ENCODE measurements at regions not wholly inside any gene's neighbourhood (a gene's known extent, or its start where the extent isn't known, plus 50 kb on each side); places are given as distances from the start of the nearest gene placed in this dataset.

DNA sequence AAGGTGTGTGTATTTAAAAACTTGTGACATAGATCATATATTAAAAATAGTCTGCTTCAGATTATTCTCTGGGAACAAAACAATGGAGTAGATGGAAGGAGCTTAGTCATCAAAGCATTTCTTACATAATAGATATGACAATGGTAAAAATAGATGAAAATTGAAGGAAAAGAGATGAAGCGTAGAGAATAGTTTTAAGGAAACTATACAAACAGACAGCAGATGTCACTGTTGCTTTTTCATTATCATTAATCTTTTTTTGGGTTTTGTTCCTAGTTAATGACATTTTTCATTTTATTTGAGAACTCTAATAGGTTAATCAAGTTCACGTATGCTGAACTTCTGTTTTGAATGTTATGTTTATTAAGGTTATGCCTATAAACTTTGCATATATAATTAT, 149.2 kb upstream of the FBXO33 start:
- no peak overlapping the region for H4K91ac ChIP-seq (ENCODE audit: insufficient read length, low read depth, low read length)
- H3K4me3 Mint-ChIP-seq, result no peak overlapping the region
- H4K8ac ChIP-seq (replicated peaks; ENCODE audit: insufficient read length, low read depth, low read length), result no peak overlapping the region
- no peak overlapping the region for H3K27ac ChIP-seq (ENCODE audit: insufficient read length, low read depth, low read length)
- no peak overlapping the region for H3K4me2 ChIP-seq (ENCODE audit: insufficient read depth, insufficient read length, low read length)
- TF ChIP-seq, protein P1, sequence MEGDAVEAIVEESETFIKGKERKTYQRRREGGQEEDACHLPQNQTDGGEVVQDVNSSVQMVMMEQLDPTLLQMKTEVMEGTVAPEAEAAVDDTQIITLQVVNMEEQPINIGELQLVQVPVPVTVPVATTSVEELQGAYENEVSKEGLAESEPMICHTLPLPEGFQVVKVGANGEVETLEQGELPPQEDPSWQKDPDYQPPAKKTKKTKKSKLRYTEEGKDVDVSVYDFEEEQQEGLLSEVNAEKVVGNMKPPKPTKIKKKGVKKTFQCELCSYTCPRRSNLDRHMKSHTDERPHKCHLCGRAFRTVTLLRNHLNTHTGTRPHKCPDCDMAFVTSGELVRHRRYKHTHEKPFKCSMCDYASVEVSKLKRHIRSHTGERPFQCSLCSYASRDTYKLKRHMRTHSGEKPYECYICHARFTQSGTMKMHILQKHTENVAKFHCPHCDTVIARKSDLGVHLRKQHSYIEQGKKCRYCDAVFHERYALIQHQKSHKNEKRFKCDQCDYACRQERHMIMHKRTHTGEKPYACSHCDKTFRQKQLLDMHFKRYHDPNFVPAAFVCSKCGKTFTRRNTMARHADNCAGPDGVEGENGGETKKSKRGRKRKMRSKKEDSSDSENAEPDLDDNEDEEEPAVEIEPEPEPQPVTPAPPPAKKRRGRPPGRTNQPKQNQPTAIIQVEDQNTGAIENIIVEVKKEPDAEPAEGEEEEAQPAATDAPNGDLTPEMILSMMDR (conservative IDR thresholded peaks at IDR 0.05), result peak; percentile 68
- peaks cover 5% of the 10 kb centered on the region in 2 experiments; a peak in 4 of 5 replicates for H3K9me3 Mint-ChIP-seq
- no peaks in the 10 kb centered on the region for H3K79me2 ChIP-seq (ENCODE audit: insufficient read depth, low read length)
- no peak overlapping the region for H3K23ac ChIP-seq (ENCODE audit: insufficient read length, low read depth, low read length)
- H3K4me1 ChIP-seq (ENCODE audit: insufficient read depth, low read length), result no peaks in the 10 kb centered on the region
- no peaks in the 10 kb centered on the region for H4K20me1 ChIP-seq (ENCODE audit: control insufficient read depth, insufficient read depth, insufficient read length)
- H3K23me2 ChIP-seq (ENCODE audit: insufficient read length, low read depth, low read length, poor library complexity, severe bottlenecking), result no peaks in the 10 kb centered on the region
- H3K9ac ChIP-seq (ENCODE audit: extremely low read depth, insufficient read length, low read length), result no peak overlapping the region
- no peak overlapping the region for H2BK120ac ChIP-seq (ENCODE audit: low read depth, low read length, poor library complexity, severe bottlenecking)
- no peak overlapping the region for H2BK12ac ChIP-seq (ENCODE audit: insufficient read length, low read depth, low read length)
- H2AFZ ChIP-seq (ENCODE audit: low read length), result no peak overlapping the region
- H2BK5ac ChIP-seq (ENCODE audit: insufficient read length, low read length), result no peak overlapping the region
- no peaks in the 10 kb centered on the region for H3K27me3 ChIP-seq (ENCODE audit: insufficient read depth, low read length)
- no peak overlapping the region for H3K18ac ChIP-seq (ENCODE audit: insufficient read length, low read depth, low read length)
- H3T11ph ChIP-seq (ENCODE audit: low read length), result no peak overlapping the region
- H4K5ac ChIP-seq (ENCODE audit: insufficient read length, low read depth, low read length), result no peak overlapping the region
- H3K14ac ChIP-seq (ENCODE audit: insufficient read depth, low read length), result no peak overlapping the region
- H3K27me3 Mint-ChIP-seq (ENCODE audit: low read depth), result no peaks in the 10 kb centered on the region
- no peak overlapping the region for H2BK20ac ChIP-seq (ENCODE audit: low read depth, low read length, poor library complexity, severe bottlenecking)
- H3K4ac ChIP-seq (ENCODE audit: low read depth, low read length), result no peak overlapping the region
- H3K36me3 Mint-ChIP-seq (ENCODE audit: insufficient read depth in 1 of 3, low read depth in 3 of 3), result peaks cover 0 to 2% (median 0%) of the 10 kb centered on the region in 3 experiments; a peak in 3 of 7 replicates
- no peak for DNase-seq
- no peak overlapping the region for H2AK5ac ChIP-seq (ENCODE audit: insufficient read length, low read length)
- WGBS (ENCODE audit: extremely low coverage, insufficient read length, low lambda C conversion rate), result no CpG with 5 or more reads among the region's 2 CpGs
- H3K9me3 ChIP-seq (ENCODE audit: control insufficient read depth, low read depth, low read length), result no peaks in the 10 kb centered on the region
- no peak overlapping the region for H3K56ac ChIP-seq (ENCODE audit: insufficient read length, low read depth, low read length)
- H3K4me1 Mint-ChIP-seq, result no peaks in the 10 kb centered on the region
- H2BK15ac ChIP-seq (ENCODE audit: low read depth, low read length), result no peak overlapping the region
- no peak overlapping the region for H3K27ac Mint-ChIP-seq
- H3K79me1 ChIP-seq (ENCODE audit: insufficient read depth, low read depth, low read length, poor library complexity, severe bottlenecking), result no peaks in the 10 kb centered on the region
